BLaER1 treated with 17β-estradiol and CSF1 and Interleukin-3, amounts not matched to agents 10 nM and 100 nM (cell line): ENCODE measurements at regions not wholly inside any gene's neighbourhood (a gene's known extent, or its start where the extent isn't known, plus 50 kb on each side); places are given as distances from the start of the nearest gene placed in this dataset.

ENCODE experiments used
- H3K27ac ChIP-seq, 11 experiments: shearing (Covaris generic); formaldehyde crosslinking; 2 replicates each; pipeline ENCODE4 v1.8.1; 2022
- H3K27me3 ChIP-seq, 11 experiments: shearing (Covaris generic); formaldehyde crosslinking; 2 replicates each; pipeline ENCODE4 v1.8.1; 2022
- H3K36me3 ChIP-seq, 11 experiments: shearing (Covaris generic); formaldehyde crosslinking; 2 replicates each; pipeline ENCODE4 v1.8.1; 2022
- H3K4me1 ChIP-seq, 10 experiments: shearing (Covaris generic); formaldehyde crosslinking; 2 replicates each; pipeline ENCODE4 v1.8.1; 2022
- H3K4me2 ChIP-seq, 11 experiments: shearing (Covaris generic); formaldehyde crosslinking; 2 replicates each; pipeline ENCODE4 v1.8.1; 2022
- H3K4me3 ChIP-seq, 10 experiments: shearing (Covaris generic); formaldehyde crosslinking; 2 replicates each; pipeline ENCODE4 v1.8.1; 2022
- H3K9ac ChIP-seq, 11 experiments: shearing (Covaris generic); formaldehyde crosslinking; 2 replicates each; pipeline ENCODE4 v1.8.1; 2022
- H3K9me3 ChIP-seq, 11 experiments: shearing (Covaris generic); formaldehyde crosslinking; replicated peaks in 1 of 11; 2 replicates each; pipeline ENCODE4 v1.8.1; 2022
- H4K20me1 ChIP-seq, 11 experiments: shearing (Covaris generic); formaldehyde crosslinking; 2 replicates each; pipeline ENCODE4 v1.8.1; 2022
- Cebpa-rat ChIP-seq, 11 experiments: shearing (Covaris generic); IDR thresholded peaks; 2 replicates each; pipeline ENCODE4 v1.8.1; 2022

DNA sequence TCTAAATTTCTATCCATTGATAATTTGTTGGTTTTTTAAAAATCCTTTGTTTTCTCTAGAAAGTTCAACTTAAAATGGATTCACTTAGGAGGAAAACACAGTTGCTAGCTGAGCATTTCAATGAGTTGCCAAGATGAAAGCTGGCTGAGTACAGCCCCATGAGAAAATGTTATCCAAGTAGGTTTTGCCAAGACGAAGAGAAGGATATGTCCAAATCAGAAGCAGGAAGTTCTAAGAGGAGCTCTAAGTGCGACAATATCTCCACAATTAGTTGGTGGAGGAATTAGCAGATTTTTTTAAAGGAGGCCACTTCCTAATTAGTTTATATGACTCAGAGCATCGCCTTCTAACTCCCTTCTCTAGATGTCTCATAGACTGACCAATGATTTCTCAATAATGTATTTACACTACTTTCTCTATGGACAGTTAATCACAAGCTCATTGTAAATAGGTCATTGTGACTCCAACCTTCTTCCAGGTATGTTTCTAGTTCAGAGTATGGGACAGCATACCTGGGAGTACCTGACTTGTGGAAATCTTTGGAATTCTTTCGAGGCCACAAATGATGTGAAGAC is 873.3 kb upstream of the SOX9 start:
- Histone ChIP-seq H3K27me3 (no peaks in the 10 kb centered on the region), H3K9me3 (no peaks in the 10 kb centered on the region), H3K4me2 (no peak overlapping the region), H3K36me3 (no peaks in the 10 kb centered on the region), H3K4me3 (no peak overlapping the region), H3K9ac (no peak overlapping the region), H4K20me1 (no peaks in the 10 kb centered on the region), H3K27ac (no peak overlapping the region), H3K4me1 (peaks cover 0 to 5% (median 0%) of the 10 kb centered on the region in 10 experiments; a peak in 1 of 20 replicates)
- TF ChIP-seq Cebpa-rat (IDR thresholded peaks at IDR 0.05) = no peak

- no peak overlapping the region for H3K9ac ChIP-seq
- TF ChIP-seq Cebpa-rat (IDR thresholded peaks at IDR 0.05) = no peak
- H3K27me3 ChIP-seq = no peaks in the 10 kb centered on the region
- no peaks in the 10 kb centered on the region for H4K20me1 ChIP-seq
- H3K27ac ChIP-seq = no peak overlapping the region
- peaks cover 0 to 5% (median 0%) of the 10 kb centered on the region in 10 experiments; a peak in 1 of 20 replicates for H3K4me1 ChIP-seq
- no peaks in the 10 kb centered on the region for H3K36me3 ChIP-seq
- no peak overlapping the region for H3K4me3 ChIP-seq
- no peak overlapping the region for H3K4me2 ChIP-seq
- H3K9me3 ChIP-seq = no peaks in the 10 kb centered on the region
Measured at GRCh38 chr17:71251276-71251675, 869.5 kb upstream of the SOX9 start.

GRCh38 chr17:71251951-71252350 is 868.9 kb upstream of the SOX9 start:
- Histone ChIP-seq H3K9ac (no peak overlapping the region), H3K27ac (no peak overlapping the region), H3K4me1 (peaks cover 0 to 5% (median 0%) of the 10 kb centered on the region in 10 experiments; a peak in 1 of 20 replicates), H3K9me3 (no peaks in the 10 kb centered on the region), H3K27me3 (no peaks in the 10 kb centered on the region), H4K20me1 (no peaks in the 10 kb centered on the region), H3K36me3 (no peaks in the 10 kb centered on the region), H3K4me3 (no peak overlapping the region), H3K4me2 (no peak overlapping the region)
- no peak for TF ChIP-seq Cebpa-rat (IDR thresholded peaks at IDR 0.05)

GRCh38 chr17:71252436-71252835 is 868.4 kb upstream of the SOX9 start:
- Histone ChIP-seq H3K4me3 (no peak overlapping the region), H3K9me3 (no peaks in the 10 kb centered on the region), H3K27me3 (no peaks in the 10 kb centered on the region), H4K20me1 (no peaks in the 10 kb centered on the region), H3K4me2 (no peak overlapping the region), H3K9ac (no peak overlapping the region), H3K27ac (no peak overlapping the region), H3K4me1 (peaks cover 0 to 5% (median 0%) of the 10 kb centered on the region in 10 experiments; a peak in 1 of 20 replicates), H3K36me3 (no peaks in the 10 kb centered on the region)
- no peak for TF ChIP-seq Cebpa-rat (IDR thresholded peaks at IDR 0.05)

DNA sequence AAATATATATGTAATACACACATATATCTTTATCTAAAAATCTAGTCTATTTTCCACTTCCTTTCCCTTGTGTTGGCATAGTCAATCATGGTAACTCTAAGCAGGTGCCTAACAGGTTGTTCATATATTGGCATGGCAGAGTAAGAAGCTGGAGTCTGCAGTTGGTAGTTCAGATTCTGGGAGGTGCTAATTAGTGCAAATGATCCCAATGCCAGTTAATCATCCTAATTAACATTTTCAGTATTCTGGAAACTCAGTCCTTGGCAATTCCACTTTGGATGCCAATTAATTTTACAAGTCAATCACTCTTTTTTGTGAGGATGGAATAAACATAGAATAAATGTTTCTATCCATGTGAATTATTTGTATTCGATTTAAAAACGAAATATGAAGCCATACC is 863.7 kb upstream of the SOX9 start:
- no peaks in the 10 kb centered on the region for H3K9me3 ChIP-seq
- H3K4me3 ChIP-seq = no peak overlapping the region
- no peaks in the 10 kb centered on the region for H3K4me1 ChIP-seq
- no peak overlapping the region for H3K9ac ChIP-seq
- H3K4me2 ChIP-seq = no peak overlapping the region
- no peak for TF ChIP-seq Cebpa-rat (IDR thresholded peaks at IDR 0.05)
- H3K27ac ChIP-seq = no peak overlapping the region
- H3K27me3 ChIP-seq = no peaks in the 10 kb centered on the region
- no peaks in the 10 kb centered on the region for H3K36me3 ChIP-seq
- H4K20me1 ChIP-seq = no peaks in the 10 kb centered on the region

GRCh38 chr17:71260366-71260940 is 860.4 kb upstream of the SOX9 start:
- no peaks in the 10 kb centered on the region for H4K20me1 ChIP-seq
- no peak overlapping the region for H3K4me2 ChIP-seq
- H3K9ac ChIP-seq = no peak overlapping the region
- no peak for TF ChIP-seq Cebpa-rat (IDR thresholded peaks at IDR 0.05)
- peaks cover 0 to 5% (median under 1%) of the 10 kb centered on the region in 11 experiments; a peak in 6 of 22 replicates for H3K9me3 ChIP-seq
- H3K4me1 ChIP-seq = no peaks in the 10 kb centered on the region
- no peaks in the 10 kb centered on the region for H3K36me3 ChIP-seq
- no peaks in the 10 kb centered on the region for H3K27me3 ChIP-seq
- H3K4me3 ChIP-seq = no peak overlapping the region
- H3K27ac ChIP-seq = no peak overlapping the region

DNA sequence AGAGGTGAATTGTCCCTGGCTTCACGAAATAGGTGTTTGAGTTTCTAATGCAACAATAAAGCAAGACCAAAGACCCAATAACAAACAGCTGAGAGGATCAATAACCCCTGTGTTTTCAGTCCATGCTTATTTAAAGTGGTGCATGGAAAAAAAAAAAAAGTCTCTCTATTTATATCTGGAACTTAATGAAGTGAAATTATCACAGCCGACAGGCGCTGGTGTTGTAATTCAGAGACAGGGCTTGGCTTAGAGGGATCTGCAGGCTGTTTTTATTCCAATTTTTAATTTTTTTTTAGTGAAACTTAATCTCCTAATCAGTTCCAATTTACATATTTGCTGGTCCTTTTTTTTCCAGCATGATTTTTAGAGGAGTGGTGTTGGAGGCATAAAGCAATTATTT is 858.2 kb upstream of the SOX9 start:
- Histone ChIP-seq H3K4me2 (no peak overlapping the region), H3K9me3 (peaks cover 19 to 26% (median 22%) of the 10 kb centered on the region in 11 experiments), H3K4me1 (no peaks in the 10 kb centered on the region), H4K20me1 (no peaks in the 10 kb centered on the region), H3K4me3 (no peak overlapping the region), H3K27me3 (no peaks in the 10 kb centered on the region), H3K36me3 (no peaks in the 10 kb centered on the region), H3K27ac (no peak overlapping the region), H3K9ac (no peak overlapping the region)
- TF ChIP-seq Cebpa-rat (IDR thresholded peaks at IDR 0.05) = no peak

- Histone ChIP-seq H3K9me3 (peaks cover 26 to 36% (median 30%) of the 10 kb centered on the region in 11 experiments), H3K9ac (no peak overlapping the region), H3K36me3 (no peaks in the 10 kb centered on the region), H4K20me1 (no peaks in the 10 kb centered on the region), H3K27me3 (no peaks in the 10 kb centered on the region), H3K4me1 (no peaks in the 10 kb centered on the region), H3K27ac (no peak overlapping the region), H3K4me3 (no peak overlapping the region), H3K4me2 (no peak overlapping the region)
- no peak for TF ChIP-seq Cebpa-rat (IDR thresholded peaks at IDR 0.05)
Measured at GRCh38 chr17:71267668-71268067, 853.2 kb upstream of the SOX9 start.

- Histone ChIP-seq H3K4me2 (no peak overlapping the region), H3K9ac (no peak overlapping the region), H3K4me1 (no peaks in the 10 kb centered on the region), H3K27ac (no peak overlapping the region), H3K4me3 (no peak overlapping the region), H3K27me3 (no peaks in the 10 kb centered on the region), H4K20me1 (no peaks in the 10 kb centered on the region), H3K9me3 (peaks cover 26 to 36% (median 30%) of the 10 kb centered on the region in 11 experiments), H3K36me3 (no peaks in the 10 kb centered on the region)
- TF ChIP-seq Cebpa-rat (IDR thresholded peaks at IDR 0.05) = no peak
Measured at GRCh38 chr17:71269201-71269600, 851.6 kb upstream of the SOX9 start.

GRCh38 chr17:71273441-71273840 is 847.4 kb upstream of the SOX9 start:
- Histone ChIP-seq H3K27me3 (no peaks in the 10 kb centered on the region), H4K20me1 (no peaks in the 10 kb centered on the region), H3K4me3 (no peak overlapping the region), H3K4me1 (no peaks in the 10 kb centered on the region), H3K9me3 (peaks cover 0 to 7% (median 3%) of the 10 kb centered on the region in 11 experiments; a peak in 12 of 22 replicates), H3K9ac (no peak overlapping the region), H3K27ac (no peak overlapping the region), H3K4me2 (no peak overlapping the region), H3K36me3 (no peaks in the 10 kb centered on the region)
- no peak for TF ChIP-seq Cebpa-rat (IDR thresholded peaks at IDR 0.05)
